ENCODE measurements at regions not wholly inside any gene's neighbourhood (a gene's known extent, or its start where the extent isn't known, plus 50 kb on each side); places are given as distances from the start of the nearest gene placed in this dataset.

DNA sequence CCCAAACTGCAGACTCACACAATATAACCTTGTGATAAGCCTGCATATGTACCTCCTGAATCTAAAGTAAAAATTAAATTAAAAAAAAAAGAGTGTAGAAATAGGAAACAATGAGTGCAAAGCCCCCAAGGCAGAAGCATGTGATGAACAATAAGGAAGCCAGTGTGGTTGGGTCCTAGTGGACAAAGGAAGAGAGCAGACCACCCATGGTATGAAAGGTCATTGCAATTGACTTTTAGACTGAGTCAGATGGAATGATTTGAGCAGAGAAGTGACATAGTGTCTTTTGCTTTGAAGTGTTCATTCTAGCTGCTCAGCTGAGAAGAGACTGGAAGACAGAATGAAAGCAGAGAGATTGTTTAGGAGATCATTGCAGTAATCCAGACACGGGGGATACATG, 417.1 kb downstream of the RAD51AP2 start:
- no peak for TF ChIP-seq CTCF (optimal IDR thresholded peaks at IDR 0.05 in 1 of 3, IDR thresholded peaks at IDR 0.05 in 1 of 3, conservative IDR thresholded peaks at IDR 0.05 in 1 of 3; ENCODE audit: extremely low read depth in 1 of 3, insufficient read depth in 2 of 3, low read length in 3 of 3)
- TF ChIP-seq EZH2 (IDR thresholded peaks at IDR 0.05; ENCODE audit: low read length), result no peak
